Gastroesophageal sphincter (tissue), 3 donors: ENCODE measurements at regions not wholly inside any gene's neighbourhood (a gene's known extent, or its start where the extent isn't known, plus 50 kb on each side); places are given as distances from the start of the nearest gene placed in this dataset.

Source experiments
- EP300 ChIP-seq: sonication (generic); formaldehyde crosslinking; IDR thresholded peaks from one replicate; pipeline ENCODE4 v1.6.1; 2017; ENCODE audit warnings: antibody characterized with exemption, mild to moderate bottlenecking
- POLR2A ChIP-seq, 2 donors: fragments of 450-650 bp; IDR thresholded peaks; one replicate each; pipeline ENCODE4 v1.6.1; 2017; ENCODE audit warnings: antibody characterized with exemption in 2 of 2, mild to moderate bottlenecking in 2 of 2, moderate library complexity in 1 of 2
- POLR2AphosphoS5 ChIP-seq: sonication (generic); formaldehyde crosslinking; IDR thresholded peaks from one replicate; pipeline ENCODE4 v1.6.1; 2017; ENCODE audit warnings: antibody characterized with exemption
- TF ChIP-seq, protein P1 (sequence below), 4 experiments: fragments of 200-600 bp in 2 of 4; fragments of 450-650 bp in 2 of 4; sonication (generic) in 1 of 4; IDR thresholded peaks; one replicate each; pipeline ENCODE4 v1.5.1; 2017 to 2019; ENCODE audit warnings: antibody characterized with exemption in 4 of 4, mild to moderate bottlenecking in 2 of 4, moderate library complexity in 2 of 4

DNA sequence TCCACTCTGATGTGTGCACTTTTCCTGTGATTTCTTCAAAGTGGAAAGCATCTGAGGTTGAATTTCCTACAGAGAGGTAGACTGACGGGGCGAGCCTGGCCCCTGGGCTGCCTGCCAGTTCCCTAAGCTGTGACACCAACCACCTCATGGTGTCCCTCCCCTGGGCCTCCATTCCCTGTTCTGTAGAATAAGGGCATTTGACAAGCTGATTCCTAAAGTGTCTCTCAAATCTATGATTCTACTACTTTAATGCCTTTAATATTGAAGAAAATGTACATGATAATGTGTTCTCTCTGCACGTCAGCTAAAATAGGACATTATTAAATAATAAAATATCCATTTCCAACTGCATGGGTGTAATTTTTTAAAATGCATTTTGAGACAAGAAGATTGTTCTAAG lies 105.1 kb downstream of the SEC61G start:
- TF ChIP-seq POLR2A (IDR thresholded peaks at IDR 0.05) (no peak), POLR2AphosphoS5 (no peak), EP300 (no peak)
- TF ChIP-seq, protein P1, sequence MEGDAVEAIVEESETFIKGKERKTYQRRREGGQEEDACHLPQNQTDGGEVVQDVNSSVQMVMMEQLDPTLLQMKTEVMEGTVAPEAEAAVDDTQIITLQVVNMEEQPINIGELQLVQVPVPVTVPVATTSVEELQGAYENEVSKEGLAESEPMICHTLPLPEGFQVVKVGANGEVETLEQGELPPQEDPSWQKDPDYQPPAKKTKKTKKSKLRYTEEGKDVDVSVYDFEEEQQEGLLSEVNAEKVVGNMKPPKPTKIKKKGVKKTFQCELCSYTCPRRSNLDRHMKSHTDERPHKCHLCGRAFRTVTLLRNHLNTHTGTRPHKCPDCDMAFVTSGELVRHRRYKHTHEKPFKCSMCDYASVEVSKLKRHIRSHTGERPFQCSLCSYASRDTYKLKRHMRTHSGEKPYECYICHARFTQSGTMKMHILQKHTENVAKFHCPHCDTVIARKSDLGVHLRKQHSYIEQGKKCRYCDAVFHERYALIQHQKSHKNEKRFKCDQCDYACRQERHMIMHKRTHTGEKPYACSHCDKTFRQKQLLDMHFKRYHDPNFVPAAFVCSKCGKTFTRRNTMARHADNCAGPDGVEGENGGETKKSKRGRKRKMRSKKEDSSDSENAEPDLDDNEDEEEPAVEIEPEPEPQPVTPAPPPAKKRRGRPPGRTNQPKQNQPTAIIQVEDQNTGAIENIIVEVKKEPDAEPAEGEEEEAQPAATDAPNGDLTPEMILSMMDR (IDR thresholded peaks at IDR 0.05) = no peak
